ENCODE measurements at regions not wholly inside any gene's neighbourhood (a gene's known extent, or its start where the extent isn't known, plus 50 kb on each side); places are given as distances from the start of the nearest gene placed in this dataset.

GRCh38 chr13:105960326-105960725 lies 575.1 kb downstream of the EFNB2 start:
- H3K4me3 ChIP-seq (ENCODE audit: low read depth, low read length): no peak overlapping the region

GRCh38 chr13:105959876-105960275 lies 575.6 kb downstream of the EFNB2 start:
- no peak overlapping the region for H3K4me3 ChIP-seq (ENCODE audit: low read depth, low read length)

- no peak overlapping the region for H3K4me3 ChIP-seq (ENCODE audit: low read depth, low read length)
These were observed 577.6 kb downstream of the EFNB2 start for GRCh38 chr13:105957769-105958438.

GRCh38 chr13:105956921-105957320 lies 578.5 kb downstream of the EFNB2 start:
- no peak overlapping the region for H3K4me3 ChIP-seq (ENCODE audit: low read depth, low read length)

GRCh38 chr13:105952973-105953290 lies 582.5 kb downstream of the EFNB2 start:
- H3K4me3 ChIP-seq (ENCODE audit: low read depth, low read length): no peak overlapping the region

GRCh38 chr13:105952233-105952972 lies 583.1 kb downstream of the EFNB2 start:
- no peak overlapping the region for H3K4me3 ChIP-seq (ENCODE audit: low read depth, low read length)

GRCh38 chr13:105948143-105948542 lies 587.3 kb downstream of the EFNB2 start:
- no peak overlapping the region for H3K4me3 ChIP-seq (ENCODE audit: low read depth, low read length)

- no peak overlapping the region for H3K4me3 ChIP-seq (ENCODE audit: low read depth, low read length)
These were observed 594.6 kb downstream of the EFNB2 start for GRCh38 chr13:105940882-105941281.

- H3K4me3 ChIP-seq (ENCODE audit: low read depth, low read length): no peak overlapping the region
These were observed 598.0 kb downstream of the EFNB2 start for GRCh38 chr13:105937451-105937850.

GRCh38 chr13:105936816-105937215 lies 598.6 kb downstream of the EFNB2 start:
- H3K4me3 ChIP-seq (ENCODE audit: low read depth, low read length): no peak overlapping the region

- H3K4me3 ChIP-seq (ENCODE audit: low read depth, low read length): no peak overlapping the region
These were observed 606.0 kb downstream of the EFNB2 start for GRCh38 chr13:105929505-105929904.

GRCh38 chr13:105928901-105929300 lies 606.6 kb downstream of the EFNB2 start:
- H3K4me3 ChIP-seq (ENCODE audit: low read depth, low read length): no peak overlapping the region

GRCh38 chr13:105928048-105928447 lies 607.4 kb downstream of the EFNB2 start:
- H3K4me3 ChIP-seq (ENCODE audit: low read depth, low read length): no peak overlapping the region

GRCh38 chr13:105925496-105925895 lies 610.0 kb downstream of the EFNB2 start:
- no peak overlapping the region for H3K4me3 ChIP-seq (ENCODE audit: low read depth, low read length)

- H3K4me3 ChIP-seq (ENCODE audit: low read depth, low read length): no peak overlapping the region
These were observed 613.8 kb downstream of the EFNB2 start for GRCh38 chr13:105921711-105922110.

- no peak overlapping the region for H3K4me3 ChIP-seq (ENCODE audit: low read depth, low read length)
These were observed 615.1 kb downstream of the EFNB2 start for GRCh38 chr13:105920370-105920769.

GRCh38 chr13:105918842-105919741 lies 616.4 kb downstream of the EFNB2 start:
- no peak overlapping the region for H3K4me3 ChIP-seq (ENCODE audit: low read depth, low read length)

GRCh38 chr13:105915146-105915850 lies 620.2 kb downstream of the EFNB2 start:
- no peak overlapping the region for H3K4me3 ChIP-seq (ENCODE audit: low read depth, low read length)

- H3K4me3 ChIP-seq (ENCODE audit: low read depth, low read length): no peak overlapping the region
These were observed 621.0 kb downstream of the EFNB2 start for GRCh38 chr13:105914291-105915036.

- no peak overlapping the region for H3K4me3 ChIP-seq (ENCODE audit: low read depth, low read length)
These were observed 626.9 kb downstream of the EFNB2 start for GRCh38 chr13:105908586-105908985.

All from iPS-11a (cell line).